Activated naive CD8-positive, alpha-beta T cell treated with anti-CD3 and anti-CD28 coated beads for 36 hours (primary cell): ENCODE measurements at regions not wholly inside any gene's neighbourhood (a gene's known extent, or its start where the extent isn't known, plus 50 kb on each side); places are given as distances from the start of the nearest gene placed in this dataset.

Source experiments
- DNase-seq: peaks from one replicate; pipeline ENCODE4 v3.0.0; 2021
- H3K27ac Mint-ChIP-seq: one replicate; pipeline ENCODE4 v1.8.0; 2022; ENCODE audit warnings: mild to moderate bottlenecking, moderate library complexity, mixed read lengths
- H3K27me3 Mint-ChIP-seq: one replicate; pipeline ENCODE4 v1.8.0; 2022; ENCODE audit warnings: mild to moderate bottlenecking, mixed read lengths
- H3K36me3 Mint-ChIP-seq: one replicate; pipeline ENCODE4 v1.8.0; 2021; ENCODE audit warnings: mild to moderate bottlenecking, mixed read lengths
- H3K4me1 Mint-ChIP-seq: one replicate; pipeline ENCODE4 v1.8.0; 2021; ENCODE audit warnings: mixed read lengths
- H3K4me3 Mint-ChIP-seq: one replicate; pipeline ENCODE4 v1.8.0; 2022; ENCODE audit warnings: mild to moderate bottlenecking, moderate library complexity, mixed read lengths
- H3K9me3 Mint-ChIP-seq: one replicate; pipeline ENCODE4 v1.8.0; 2022; ENCODE audit warnings: mixed read lengths

GRCh38 chr1:4110888-4111287 is 210.8 kb upstream of the C1orf174 start:
- no peak overlapping the region for H3K4me3 Mint-ChIP-seq

GRCh38 chr1:4113897-4114296 is 213.8 kb upstream of the C1orf174 start:
- peaks cover 4% of the 10 kb centered on the region for H3K27me3 Mint-ChIP-seq
- DNase-seq = no peak
- H3K9me3 Mint-ChIP-seq = peaks cover 7% of the 10 kb centered on the region
- H3K4me1 Mint-ChIP-seq = no peaks in the 10 kb centered on the region
- no peak overlapping the region for H3K27ac Mint-ChIP-seq
- no peak overlapping the region for H3K4me3 Mint-ChIP-seq
- no peaks in the 10 kb centered on the region for H3K36me3 Mint-ChIP-seq

More at GRCh38 chr1:4110888-4111287, 210.8 kb upstream of the C1orf174 start:
- Mint-ChIP-seq H3K27me3 (no peaks in the 10 kb centered on the region), H3K36me3 (no peaks in the 10 kb centered on the region), H3K9me3 (peaks cover 7% of the 10 kb centered on the region), H3K27ac (no peak overlapping the region), H3K4me1 (no peaks in the 10 kb centered on the region)
- no peak for DNase-seq

GRCh38 chr1:4115191-4115900 is 215.3 kb upstream of the C1orf174 start:
- DNase-seq = no peak
- Mint-ChIP-seq H3K4me3 (no peak overlapping the region), H3K27me3 (peaks cover 4% of the 10 kb centered on the region), H3K36me3 (no peaks in the 10 kb centered on the region), H3K4me1 (no peaks in the 10 kb centered on the region), H3K27ac (no peak overlapping the region), H3K9me3 (peaks cover 7% of the 10 kb centered on the region)

- Mint-ChIP-seq H3K27me3 (peaks cover 4% of the 10 kb centered on the region), H3K9me3 (peaks cover 7% of the 10 kb centered on the region), H3K27ac (no peak overlapping the region), H3K4me3 (no peak overlapping the region), H3K4me1 (no peaks in the 10 kb centered on the region), H3K36me3 (no peaks in the 10 kb centered on the region)
- no peak for DNase-seq
Measured at GRCh38 chr1:4117196-4117595, 217.1 kb upstream of the C1orf174 start.

GRCh38 chr1:4118746-4119515 is 218.9 kb upstream of the C1orf174 start:
- Mint-ChIP-seq H3K4me1 (no peaks in the 10 kb centered on the region), H3K36me3 (no peaks in the 10 kb centered on the region), H3K27ac (no peak overlapping the region), H3K4me3 (no peak overlapping the region), H3K9me3 (peaks cover 6% of the 10 kb centered on the region), H3K27me3 (peaks cover 4% of the 10 kb centered on the region)
- no peak for DNase-seq

GRCh38 chr1:4119516-4120220 is 219.6 kb upstream of the C1orf174 start:
- H3K4me3 Mint-ChIP-seq = no peak overlapping the region
- no peak overlapping the region for H3K27ac Mint-ChIP-seq
- peaks cover 4% of the 10 kb centered on the region for H3K27me3 Mint-ChIP-seq
- no peak for DNase-seq
- no peaks in the 10 kb centered on the region for H3K9me3 Mint-ChIP-seq
- H3K4me1 Mint-ChIP-seq = no peaks in the 10 kb centered on the region
- H3K36me3 Mint-ChIP-seq = no peaks in the 10 kb centered on the region

- Mint-ChIP-seq H3K36me3 (no peaks in the 10 kb centered on the region), H3K4me3 (no peak overlapping the region), H3K9me3 (no peaks in the 10 kb centered on the region), H3K4me1 (no peaks in the 10 kb centered on the region), H3K27ac (no peak overlapping the region), H3K27me3 (peaks cover 4% of the 10 kb centered on the region)
- no peak for DNase-seq
Measured at GRCh38 chr1:4120557-4121292, 220.7 kb upstream of the C1orf174 start.

- Mint-ChIP-seq H3K27me3 (peaks cover 4% of the 10 kb centered on the region), H3K4me3 (no peak overlapping the region), H3K4me1 (no peaks in the 10 kb centered on the region), H3K27ac (no peak overlapping the region), H3K36me3 (no peaks in the 10 kb centered on the region), H3K9me3 (no peaks in the 10 kb centered on the region)
- DNase-seq = no peak
Measured at GRCh38 chr1:4121293-4121684, 221.2 kb upstream of the C1orf174 start.

GRCh38 chr1:4121834-4122512 is 221.9 kb upstream of the C1orf174 start:
- Mint-ChIP-seq H3K4me3 (no peak overlapping the region), H3K4me1 (no peaks in the 10 kb centered on the region), H3K27me3 (peaks cover 4% of the 10 kb centered on the region), H3K9me3 (no peaks in the 10 kb centered on the region), H3K27ac (no peak overlapping the region), H3K36me3 (no peaks in the 10 kb centered on the region)
- DNase-seq = no peak

GRCh38 chr1:4122513-4123160 is 222.6 kb upstream of the C1orf174 start:
- H3K27me3 Mint-ChIP-seq = peaks cover 4% of the 10 kb centered on the region
- H3K9me3 Mint-ChIP-seq = no peaks in the 10 kb centered on the region
- no peak overlapping the region for H3K27ac Mint-ChIP-seq
- no peak for DNase-seq
- H3K4me1 Mint-ChIP-seq = no peaks in the 10 kb centered on the region
- no peaks in the 10 kb centered on the region for H3K36me3 Mint-ChIP-seq
- H3K4me3 Mint-ChIP-seq = no peak overlapping the region

GRCh38 chr1:4124631-4125145 is 224.6 kb upstream of the C1orf174 start:
- H3K4me3 Mint-ChIP-seq = no peak overlapping the region
- no peaks in the 10 kb centered on the region for H3K27me3 Mint-ChIP-seq
- no peak overlapping the region for H3K27ac Mint-ChIP-seq
- H3K9me3 Mint-ChIP-seq = no peaks in the 10 kb centered on the region
- no peaks in the 10 kb centered on the region for H3K4me1 Mint-ChIP-seq
- DNase-seq = no peak
- H3K36me3 Mint-ChIP-seq = no peaks in the 10 kb centered on the region

- Mint-ChIP-seq H3K27me3 (no peaks in the 10 kb centered on the region), H3K27ac (no peak overlapping the region), H3K4me3 (no peak overlapping the region), H3K4me1 (no peaks in the 10 kb centered on the region), H3K36me3 (no peaks in the 10 kb centered on the region), H3K9me3 (no peaks in the 10 kb centered on the region)
- no peak for DNase-seq
Measured at GRCh38 chr1:4126251-4126650, 226.2 kb upstream of the C1orf174 start.

- no peaks in the 10 kb centered on the region for H3K9me3 Mint-ChIP-seq
- no peak for DNase-seq
- H3K27me3 Mint-ChIP-seq = peaks cover 4% of the 10 kb centered on the region
- no peaks in the 10 kb centered on the region for H3K36me3 Mint-ChIP-seq
- H3K4me1 Mint-ChIP-seq = no peaks in the 10 kb centered on the region
- H3K27ac Mint-ChIP-seq = no peak overlapping the region
- no peak overlapping the region for H3K4me3 Mint-ChIP-seq
Measured at GRCh38 chr1:4126731-4127591, 226.9 kb upstream of the C1orf174 start.
